ENCODE measurements at regions not wholly inside any gene's neighbourhood (a gene's known extent, or its start where the extent isn't known, plus 50 kb on each side); places are given as distances from the start of the nearest gene placed in this dataset.

DNA sequence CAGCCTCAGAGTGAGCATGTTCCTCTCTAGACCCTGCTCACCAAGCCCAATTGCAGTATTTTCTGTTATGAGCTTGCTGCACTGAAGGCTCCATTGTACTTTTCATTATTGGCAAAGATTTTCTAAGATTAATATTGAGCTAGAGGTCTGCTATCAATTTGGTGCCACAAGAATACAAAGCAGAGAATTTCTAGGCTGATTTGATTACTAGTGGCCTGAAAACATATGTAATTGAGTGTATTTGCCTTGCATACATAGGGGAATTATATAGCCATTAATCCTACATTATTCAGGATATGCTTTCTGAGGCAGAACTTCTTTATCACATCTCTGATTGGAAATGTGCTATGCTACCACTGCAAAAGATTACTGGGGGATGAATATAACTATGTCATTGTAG lies 322.9 kb upstream of the ZC3H12C start:
- TF ChIP-seq, protein P1, sequence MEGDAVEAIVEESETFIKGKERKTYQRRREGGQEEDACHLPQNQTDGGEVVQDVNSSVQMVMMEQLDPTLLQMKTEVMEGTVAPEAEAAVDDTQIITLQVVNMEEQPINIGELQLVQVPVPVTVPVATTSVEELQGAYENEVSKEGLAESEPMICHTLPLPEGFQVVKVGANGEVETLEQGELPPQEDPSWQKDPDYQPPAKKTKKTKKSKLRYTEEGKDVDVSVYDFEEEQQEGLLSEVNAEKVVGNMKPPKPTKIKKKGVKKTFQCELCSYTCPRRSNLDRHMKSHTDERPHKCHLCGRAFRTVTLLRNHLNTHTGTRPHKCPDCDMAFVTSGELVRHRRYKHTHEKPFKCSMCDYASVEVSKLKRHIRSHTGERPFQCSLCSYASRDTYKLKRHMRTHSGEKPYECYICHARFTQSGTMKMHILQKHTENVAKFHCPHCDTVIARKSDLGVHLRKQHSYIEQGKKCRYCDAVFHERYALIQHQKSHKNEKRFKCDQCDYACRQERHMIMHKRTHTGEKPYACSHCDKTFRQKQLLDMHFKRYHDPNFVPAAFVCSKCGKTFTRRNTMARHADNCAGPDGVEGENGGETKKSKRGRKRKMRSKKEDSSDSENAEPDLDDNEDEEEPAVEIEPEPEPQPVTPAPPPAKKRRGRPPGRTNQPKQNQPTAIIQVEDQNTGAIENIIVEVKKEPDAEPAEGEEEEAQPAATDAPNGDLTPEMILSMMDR (IDR thresholded peaks at IDR 0.05), result no peak
- TF ChIP-seq POLR2A (IDR thresholded peaks at IDR 0.05) (no peak), EP300 (IDR thresholded peaks at IDR 0.05) (no peak)
